ENCODE measurements at regions not wholly inside any gene's neighbourhood (a gene's known extent, or its start where the extent isn't known, plus 50 kb on each side); places are given as distances from the start of the nearest gene placed in this dataset.

DNA sequence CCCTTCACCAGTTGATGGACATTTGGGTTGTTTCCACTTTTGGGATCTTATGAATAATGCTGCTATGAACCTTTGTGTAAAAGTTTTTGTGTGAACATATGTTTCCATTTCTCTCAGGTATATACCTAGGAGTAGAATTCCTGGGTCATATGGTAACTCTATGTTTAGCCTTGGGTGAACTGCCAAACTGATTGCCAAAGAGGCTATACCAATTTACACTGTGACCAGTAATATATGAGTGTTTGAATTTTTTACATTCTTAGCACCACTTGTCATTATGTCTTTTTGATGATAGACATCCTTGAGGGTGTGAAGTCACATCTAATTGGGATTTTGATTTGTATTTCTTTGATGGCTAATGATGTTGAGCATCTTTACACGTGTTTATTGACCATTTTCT, 290.1 kb downstream of the DUSP10 start:
- no TSS peak for BruUV-seq (replicated peaks)
- Histone ChIP-seq H3K9ac (replicated peaks; ENCODE audit: extremely low read depth, insufficient read depth, low read length) (no peak overlapping the region), H2AFZ (ENCODE audit: low read depth, low read length) (no peak overlapping the region), H3K79me2 (ENCODE audit: control insufficient read depth, insufficient read depth, low read length) (no peaks in the 10 kb centered on the region), H3K4me2 (ENCODE audit: insufficient read depth, low read length) (no peak overlapping the region), H3K36me3 (ENCODE audit: control insufficient read depth in 2 of 2, extremely low read depth in 1 of 2, insufficient read depth in 2 of 2, low read length in 2 of 2) (no peaks in the 10 kb centered on the region), H3K9me1 (replicated peaks; ENCODE audit: control insufficient read depth, extremely low read depth, insufficient read depth, low read length) (no peaks in the 10 kb centered on the region), H3K9me3 (replicated peaks; ENCODE audit: control insufficient read depth, insufficient read depth, low read length) (no peaks in the 10 kb centered on the region), H3K4me1 (ENCODE audit: control insufficient read depth, extremely low read depth, insufficient read depth, low read length) (no peaks in the 10 kb centered on the region), H3K27ac (ENCODE audit: insufficient read depth, low read depth, low read length) (no peak overlapping the region), H4K20me1 (replicated peaks; ENCODE audit: control insufficient read depth, extremely low read depth, insufficient read depth, low read length) (no peaks in the 10 kb centered on the region), H3K27me3 (ENCODE audit: control insufficient read depth in 2 of 2, insufficient read depth in 2 of 2, low read length in 2 of 2) (no peaks in the 10 kb centered on the region), H3K4me3 (replicated peaks in 1 of 3; ENCODE audit: insufficient read depth in 1 of 3, low read depth in 1 of 3, low read length in 3 of 3) (no peak overlapping the region)
- intact Hi-C loops (cut with micrococcal nuclease), result no loop called here
- CTCF ChIA-PET, result no interaction called here
- POLR2A ChIA-PET, result no interaction called here
- DNase-seq (ENCODE audit: low read depth, low spot score) (no peak), FAIRE-seq (no peak)
- TF ChIP-seq, protein P1, sequence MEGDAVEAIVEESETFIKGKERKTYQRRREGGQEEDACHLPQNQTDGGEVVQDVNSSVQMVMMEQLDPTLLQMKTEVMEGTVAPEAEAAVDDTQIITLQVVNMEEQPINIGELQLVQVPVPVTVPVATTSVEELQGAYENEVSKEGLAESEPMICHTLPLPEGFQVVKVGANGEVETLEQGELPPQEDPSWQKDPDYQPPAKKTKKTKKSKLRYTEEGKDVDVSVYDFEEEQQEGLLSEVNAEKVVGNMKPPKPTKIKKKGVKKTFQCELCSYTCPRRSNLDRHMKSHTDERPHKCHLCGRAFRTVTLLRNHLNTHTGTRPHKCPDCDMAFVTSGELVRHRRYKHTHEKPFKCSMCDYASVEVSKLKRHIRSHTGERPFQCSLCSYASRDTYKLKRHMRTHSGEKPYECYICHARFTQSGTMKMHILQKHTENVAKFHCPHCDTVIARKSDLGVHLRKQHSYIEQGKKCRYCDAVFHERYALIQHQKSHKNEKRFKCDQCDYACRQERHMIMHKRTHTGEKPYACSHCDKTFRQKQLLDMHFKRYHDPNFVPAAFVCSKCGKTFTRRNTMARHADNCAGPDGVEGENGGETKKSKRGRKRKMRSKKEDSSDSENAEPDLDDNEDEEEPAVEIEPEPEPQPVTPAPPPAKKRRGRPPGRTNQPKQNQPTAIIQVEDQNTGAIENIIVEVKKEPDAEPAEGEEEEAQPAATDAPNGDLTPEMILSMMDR (IDR thresholded peaks at IDR 0.05; ENCODE audit: extremely low read depth in 1 of 2, insufficient read depth in 1 of 2, low read depth in 1 of 2, low read length in 2 of 2), result no peak
- TF ChIP-seq FOS (IDR thresholded peaks at IDR 0.05; ENCODE audit: borderline replicate concordance, insufficient read depth, low read length), result no peak
- TF ChIP-seq, protein P2, sequence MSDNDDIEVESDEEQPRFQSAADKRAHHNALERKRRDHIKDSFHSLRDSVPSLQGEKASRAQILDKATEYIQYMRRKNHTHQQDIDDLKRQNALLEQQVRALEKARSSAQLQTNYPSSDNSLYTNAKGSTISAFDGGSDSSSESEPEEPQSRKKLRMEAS (IDR thresholded peaks at IDR 0.05; ENCODE audit: insufficient read depth, insufficient read length), result no peak
- TF ChIP-seq JUN (IDR thresholded peaks at IDR 0.05; ENCODE audit: borderline replicate concordance, insufficient read depth, insufficient read length, low read depth), result no peak
- dilution Hi-C loops (cut with MboI; ENCODE audit: extremely low pct_ligation_motif_present, low sequenced_read_pairs), result no loop called here

DNA sequence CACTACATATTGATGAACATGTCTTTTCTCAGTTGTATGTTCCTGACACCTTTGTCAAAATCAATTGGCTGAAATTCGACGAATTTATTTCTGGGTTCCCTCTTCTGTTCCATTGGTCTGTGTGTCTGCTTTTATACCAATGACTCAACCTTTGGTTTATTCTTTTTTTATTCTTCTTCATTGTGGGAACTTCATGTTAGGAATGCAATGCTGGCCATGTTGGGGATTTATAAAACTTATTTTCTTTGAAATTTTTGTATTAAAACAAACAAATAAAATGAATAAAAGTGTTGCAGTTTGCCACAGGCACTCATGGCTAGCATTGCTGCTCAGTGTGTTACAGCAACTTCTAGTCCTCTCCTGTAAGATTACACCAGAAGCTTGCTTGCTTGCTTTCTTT, 287.8 kb downstream of the DUSP10 start:
- no peaks in the 10 kb centered on the region for H3K4me1 ChIP-seq (ENCODE audit: control insufficient read depth, extremely low read depth, insufficient read depth, low read length)
- intact Hi-C loops (cut with micrococcal nuclease) (no loop called here), dilution Hi-C loops (cut with MboI; ENCODE audit: extremely low pct_ligation_motif_present, low sequenced_read_pairs) (no loop called here)
- no peak overlapping the region for H3K4me3 ChIP-seq (replicated peaks in 1 of 3; ENCODE audit: insufficient read depth in 1 of 3, low read depth in 1 of 3, low read length in 3 of 3)
- TF ChIP-seq, protein P2 (IDR thresholded peaks at IDR 0.05; ENCODE audit: insufficient read depth, insufficient read length), result no peak
- TF ChIP-seq EZH2 (IDR thresholded peaks at IDR 0.05; ENCODE audit: borderline replicate concordance, low read depth, low read length, severe bottlenecking) (no peak), MYC (IDR thresholded peaks at IDR 0.05; ENCODE audit: low read depth, low read length) (no peak), JUN (IDR thresholded peaks at IDR 0.05; ENCODE audit: borderline replicate concordance, insufficient read depth, insufficient read length, low read depth) (no peak), FOS (IDR thresholded peaks at IDR 0.05; ENCODE audit: borderline replicate concordance, insufficient read depth, low read length) (no peak), POLR2AphosphoS5 (IDR thresholded peaks at IDR 0.05; ENCODE audit: insufficient read depth, low read depth, low read length) (no peak), GATA2 (IDR thresholded peaks at IDR 0.05; ENCODE audit: insufficient read depth, insufficient read length, low read depth, low read length) (no peak), POLR2A (IDR thresholded peaks at IDR 0.05; ENCODE audit: low read depth, low read length) (no peak)
- TF ChIP-seq, protein P1 (IDR thresholded peaks at IDR 0.05; ENCODE audit: extremely low read depth in 1 of 2, insufficient read depth in 1 of 2, low read depth in 1 of 2, low read length in 2 of 2), result no peak
- H3K4me2 ChIP-seq (ENCODE audit: insufficient read depth, low read length), result no peak overlapping the region
- no peak overlapping the region for H3K9ac ChIP-seq (replicated peaks; ENCODE audit: extremely low read depth, insufficient read depth, low read length)
- ChIA-PET CTCF (interaction anchor here (1.1 kb wide), 1 partner anchor 18 kb away, joined by 3 read pairs; no protein-coding TSS in a partner anchor), POLR2A (no interaction called here)
- no peak overlapping the region for H3K27ac ChIP-seq (ENCODE audit: insufficient read depth, low read depth, low read length)
- no peaks in the 10 kb centered on the region for H3K79me2 ChIP-seq (ENCODE audit: control insufficient read depth, insufficient read depth, low read length)
- H4K20me1 ChIP-seq (replicated peaks; ENCODE audit: control insufficient read depth, extremely low read depth, insufficient read depth, low read length), result no peaks in the 10 kb centered on the region
- no peaks in the 10 kb centered on the region for H3K9me1 ChIP-seq (replicated peaks; ENCODE audit: control insufficient read depth, extremely low read depth, insufficient read depth, low read length)
- H3K9me3 ChIP-seq (replicated peaks; ENCODE audit: control insufficient read depth, insufficient read depth, low read length), result no peaks in the 10 kb centered on the region
- DNase-seq (ENCODE audit: low read depth, low spot score) (no peak), FAIRE-seq (no peak)
- H3K36me3 ChIP-seq (ENCODE audit: control insufficient read depth in 2 of 2, extremely low read depth in 1 of 2, insufficient read depth in 2 of 2, low read length in 2 of 2), result no peaks in the 10 kb centered on the region
- H3K27me3 ChIP-seq (ENCODE audit: control insufficient read depth in 2 of 2, insufficient read depth in 2 of 2, low read length in 2 of 2), result peaks cover 2 to 3% of the 10 kb centered on the region in 2 experiments
- H2AFZ ChIP-seq (ENCODE audit: low read depth, low read length), result no peak overlapping the region
- no TSS peak for BruUV-seq (replicated peaks)
